Activated T-cell treated with anti-CD3 and anti-CD28 coated beads, Interleukin-2, amount 50 U/mL, for 24 hours (primary cell): ENCODE measurements at regions not wholly inside any gene's neighbourhood (a gene's known extent, or its start where the extent isn't known, plus 50 kb on each side); places are given as distances from the start of the nearest gene placed in this dataset.

Experiments
- DNase-seq: peaks from one replicate; pipeline ENCODE4 v3.0.0-alpha.2; 2020
- H3K27ac Mint-ChIP-seq: 2 replicates; pipeline ENCODE4 v1.8.0; 2020; ENCODE audit warnings: mild to moderate bottlenecking, mixed read lengths
- H3K27me3 Mint-ChIP-seq: 2 replicates; pipeline ENCODE4 v1.8.0; 2020; ENCODE audit warnings: mixed read lengths
- H3K36me3 Mint-ChIP-seq: 2 replicates; pipeline ENCODE4 v1.8.0; 2020; ENCODE audit warnings: low read depth, mixed read lengths
- H3K4me1 Mint-ChIP-seq: 2 replicates; pipeline ENCODE4 v1.8.0; 2020; ENCODE audit warnings: low read depth, mixed read lengths
- H3K4me3 Mint-ChIP-seq: 2 replicates; pipeline ENCODE4 v1.8.0; 2020; ENCODE audit warnings: mild to moderate bottlenecking, moderate library complexity, mixed read lengths
- H3K9me3 Mint-ChIP-seq: 2 replicates; pipeline ENCODE4 v1.8.0; 2020; ENCODE audit warnings: mixed read lengths

DNA sequence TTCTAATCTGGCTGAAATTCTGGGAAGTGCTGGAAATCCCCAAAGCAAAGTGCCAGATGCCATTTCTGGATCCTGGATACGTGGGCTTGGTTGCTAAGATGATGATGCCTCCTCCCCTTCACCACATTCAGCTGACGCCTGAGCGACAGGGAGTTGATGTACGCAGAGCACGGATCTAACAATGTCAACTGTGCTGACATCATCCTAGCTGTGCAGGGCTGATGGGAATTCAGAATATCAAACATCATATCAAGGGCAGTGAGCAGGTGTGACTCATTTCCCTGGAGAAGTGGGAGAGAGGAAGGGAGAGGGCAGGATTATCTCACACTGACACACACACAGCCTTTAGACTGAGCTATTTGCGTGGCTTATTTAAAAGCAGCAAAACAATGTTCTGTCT is 92.6 kb upstream of the ZBTB20 start:
- H3K4me3 Mint-ChIP-seq = no peak overlapping the region
- no peak for DNase-seq
- H3K27ac Mint-ChIP-seq = no peak overlapping the region
- H3K4me1 Mint-ChIP-seq = no peaks in the 10 kb centered on the region
- H3K27me3 Mint-ChIP-seq = no peaks in the 10 kb centered on the region
- no peaks in the 10 kb centered on the region for H3K36me3 Mint-ChIP-seq
- peaks cover 2% of the 10 kb centered on the region for H3K9me3 Mint-ChIP-seq

DNA sequence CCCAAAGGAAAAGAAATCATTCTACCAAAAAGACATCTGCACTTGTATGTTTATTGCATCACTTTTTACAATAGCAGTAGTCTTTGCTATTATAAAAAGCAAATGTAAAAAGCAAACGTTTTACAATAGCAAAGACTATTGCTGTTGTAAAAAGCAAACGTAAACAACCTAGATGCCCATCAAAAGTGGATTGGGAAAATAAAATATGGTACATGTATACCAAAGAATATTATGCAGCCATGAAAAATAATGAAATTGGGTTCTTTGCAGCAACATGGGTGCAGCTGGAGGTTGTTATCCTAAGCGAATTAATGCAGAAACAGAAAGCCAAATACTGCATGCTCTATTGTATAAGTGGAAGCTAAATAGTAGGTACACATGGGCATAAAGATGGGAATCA is 97.3 kb upstream of the ZBTB20 start:
- peaks cover 2% of the 10 kb centered on the region for H3K9me3 Mint-ChIP-seq
- no peak for DNase-seq
- H3K4me3 Mint-ChIP-seq = no peak overlapping the region
- no peaks in the 10 kb centered on the region for H3K4me1 Mint-ChIP-seq
- H3K27me3 Mint-ChIP-seq = no peaks in the 10 kb centered on the region
- no peaks in the 10 kb centered on the region for H3K36me3 Mint-ChIP-seq
- H3K27ac Mint-ChIP-seq = no peak overlapping the region

DNA sequence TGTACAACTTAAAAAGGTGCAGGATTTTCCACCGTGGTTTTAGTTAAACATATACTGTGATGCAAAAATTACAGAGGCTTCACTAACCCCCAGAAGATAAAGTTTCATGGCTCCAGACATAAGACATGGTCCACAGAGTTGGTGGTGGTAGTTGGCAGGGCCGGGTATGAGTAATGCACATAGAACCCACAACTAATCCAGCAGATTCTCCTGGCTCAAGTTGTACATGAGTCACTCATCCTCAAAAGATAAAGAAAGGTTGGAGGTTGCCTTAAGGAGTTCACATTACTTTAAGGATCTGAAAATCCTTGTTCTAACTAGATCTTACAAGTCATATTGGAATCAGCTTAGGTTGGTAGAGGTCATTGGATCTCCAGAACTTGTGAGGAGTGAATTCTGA is 98.3 kb upstream of the ZBTB20 start:
- DNase-seq = no peak
- Mint-ChIP-seq H3K9me3 (peaks cover 2% of the 10 kb centered on the region), H3K36me3 (no peaks in the 10 kb centered on the region), H3K4me3 (no peak overlapping the region), H3K27ac (no peak overlapping the region), H3K4me1 (no peaks in the 10 kb centered on the region), H3K27me3 (no peaks in the 10 kb centered on the region)

DNA sequence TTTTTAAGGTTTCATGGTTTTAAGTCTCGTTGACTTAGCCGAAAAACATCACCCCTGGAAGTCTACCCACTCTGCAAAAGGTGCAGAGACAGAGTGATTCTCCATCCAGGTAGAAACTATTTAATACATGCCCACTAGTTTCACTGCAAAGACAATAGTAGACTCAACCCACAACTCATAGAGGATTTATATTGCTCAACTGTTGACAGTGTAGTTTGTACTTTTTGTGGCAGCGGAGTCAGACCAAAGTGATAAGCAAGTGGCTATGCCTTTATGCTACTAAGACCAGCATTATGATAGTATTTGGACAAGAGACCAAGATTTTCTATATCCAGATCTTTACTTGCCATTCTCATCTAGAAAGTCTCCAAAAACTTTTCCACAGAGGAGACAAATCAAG is 98.8 kb upstream of the ZBTB20 start:
- no peak overlapping the region for H3K4me3 Mint-ChIP-seq
- no peaks in the 10 kb centered on the region for H3K36me3 Mint-ChIP-seq
- H3K27me3 Mint-ChIP-seq = no peaks in the 10 kb centered on the region
- DNase-seq = no peak
- H3K4me1 Mint-ChIP-seq = no peaks in the 10 kb centered on the region
- no peak overlapping the region for H3K27ac Mint-ChIP-seq
- H3K9me3 Mint-ChIP-seq = peaks cover 2% of the 10 kb centered on the region

DNA sequence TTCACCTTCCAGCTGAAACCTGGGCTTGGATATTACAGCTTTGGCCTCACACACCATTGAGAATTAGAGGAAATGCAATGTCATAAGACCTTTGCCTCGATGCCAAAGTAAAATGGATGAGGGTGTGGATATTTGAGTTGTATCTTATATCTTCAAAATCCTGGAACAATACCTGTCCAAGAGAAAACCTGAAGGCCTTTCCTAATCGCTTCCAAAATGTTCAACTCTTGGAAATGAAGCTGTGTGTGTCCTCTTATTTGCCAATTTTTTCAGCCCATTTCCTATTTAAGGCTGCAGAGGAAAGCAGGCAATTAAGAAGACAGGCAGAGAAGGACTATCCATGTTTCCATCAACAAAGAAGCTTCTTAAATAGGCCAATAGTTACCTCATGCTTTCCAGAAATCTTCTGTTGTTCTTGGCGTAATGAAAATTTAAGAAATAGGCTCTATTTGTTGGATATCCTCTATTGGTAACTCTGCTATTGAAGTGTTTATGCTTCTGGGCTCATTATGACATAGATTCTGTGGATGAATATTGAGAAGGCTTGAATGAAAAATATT is 99.5 kb upstream of the ZBTB20 start:
- Mint-ChIP-seq H3K27me3 (no peaks in the 10 kb centered on the region), H3K27ac (no peak overlapping the region), H3K4me1 (no peaks in the 10 kb centered on the region), H3K36me3 (no peaks in the 10 kb centered on the region), H3K4me3 (no peak overlapping the region), H3K9me3 (peaks cover 2% of the 10 kb centered on the region)
- DNase-seq = no peak

DNA sequence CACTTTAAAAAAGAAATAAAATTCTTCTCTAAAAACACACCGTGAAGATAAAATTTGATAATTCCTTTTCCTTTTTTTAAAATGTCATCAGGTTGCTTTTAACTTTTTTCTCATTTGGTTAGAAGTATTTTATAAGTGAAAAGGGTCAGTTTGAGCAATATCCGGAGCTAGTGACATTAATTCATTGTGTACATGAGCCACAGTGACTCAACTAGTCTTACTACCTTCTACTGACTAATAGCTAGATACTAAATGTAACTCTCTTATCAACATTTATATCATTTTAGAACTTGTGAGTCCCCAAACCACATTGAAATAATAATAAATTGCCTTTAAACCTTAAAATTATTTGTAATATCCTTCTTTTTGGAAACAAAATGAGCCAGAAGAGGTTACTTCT is 101.2 kb upstream of the ZBTB20 start:
- no peaks in the 10 kb centered on the region for H3K36me3 Mint-ChIP-seq
- peaks cover 2% of the 10 kb centered on the region for H3K9me3 Mint-ChIP-seq
- H3K27ac Mint-ChIP-seq = no peak overlapping the region
- no peaks in the 10 kb centered on the region for H3K27me3 Mint-ChIP-seq
- DNase-seq = no peak
- H3K4me1 Mint-ChIP-seq = no peaks in the 10 kb centered on the region
- no peak overlapping the region for H3K4me3 Mint-ChIP-seq

DNA sequence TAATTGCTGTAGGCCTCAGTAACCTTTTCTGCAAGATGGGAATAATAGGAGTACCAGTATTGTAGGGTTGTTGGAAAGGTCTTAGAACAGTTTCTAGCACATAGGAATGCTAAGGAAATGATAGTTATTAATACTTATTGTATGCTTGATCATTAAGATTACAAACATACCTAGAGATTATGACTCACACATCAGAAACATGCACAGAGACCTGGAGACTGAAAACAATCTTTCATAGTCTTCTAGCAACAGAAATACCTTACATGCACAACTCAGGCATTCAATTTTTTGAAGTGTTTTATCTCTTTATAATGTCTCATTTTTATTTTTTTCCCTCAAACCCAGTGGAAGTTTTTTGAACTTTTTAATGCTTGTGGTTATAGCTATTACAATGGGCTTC is 104.4 kb upstream of the ZBTB20 start:
- Mint-ChIP-seq H3K27me3 (no peaks in the 10 kb centered on the region), H3K36me3 (no peaks in the 10 kb centered on the region), H3K9me3 (peaks cover 11% of the 10 kb centered on the region), H3K4me3 (no peak overlapping the region), H3K4me1 (no peaks in the 10 kb centered on the region), H3K27ac (no peak overlapping the region)
- DNase-seq = no peak

DNA sequence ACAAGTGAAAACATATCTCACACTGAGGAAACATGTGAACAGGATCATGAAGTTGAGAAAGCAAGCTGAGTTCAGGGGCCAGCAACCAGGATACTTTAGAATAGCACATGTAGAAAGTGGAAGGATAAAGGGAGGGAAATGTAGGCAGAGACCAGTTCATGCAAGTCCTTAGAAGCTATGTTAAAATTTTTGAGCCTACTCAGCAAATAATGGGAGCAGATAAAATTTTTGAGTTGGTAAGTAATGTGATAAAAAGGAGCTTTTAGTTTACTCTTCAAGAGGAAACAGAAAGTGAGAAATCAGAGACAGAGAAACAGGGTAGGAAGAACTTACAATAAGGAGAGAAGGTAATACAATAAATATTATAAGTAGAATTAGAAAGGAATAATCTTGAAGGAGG is 105.6 kb upstream of the ZBTB20 start:
- H3K36me3 Mint-ChIP-seq = no peaks in the 10 kb centered on the region
- DNase-seq = no peak
- no peak overlapping the region for H3K27ac Mint-ChIP-seq
- H3K4me3 Mint-ChIP-seq = no peak overlapping the region
- no peaks in the 10 kb centered on the region for H3K4me1 Mint-ChIP-seq
- no peaks in the 10 kb centered on the region for H3K27me3 Mint-ChIP-seq
- H3K9me3 Mint-ChIP-seq = peaks cover 11% of the 10 kb centered on the region

DNA sequence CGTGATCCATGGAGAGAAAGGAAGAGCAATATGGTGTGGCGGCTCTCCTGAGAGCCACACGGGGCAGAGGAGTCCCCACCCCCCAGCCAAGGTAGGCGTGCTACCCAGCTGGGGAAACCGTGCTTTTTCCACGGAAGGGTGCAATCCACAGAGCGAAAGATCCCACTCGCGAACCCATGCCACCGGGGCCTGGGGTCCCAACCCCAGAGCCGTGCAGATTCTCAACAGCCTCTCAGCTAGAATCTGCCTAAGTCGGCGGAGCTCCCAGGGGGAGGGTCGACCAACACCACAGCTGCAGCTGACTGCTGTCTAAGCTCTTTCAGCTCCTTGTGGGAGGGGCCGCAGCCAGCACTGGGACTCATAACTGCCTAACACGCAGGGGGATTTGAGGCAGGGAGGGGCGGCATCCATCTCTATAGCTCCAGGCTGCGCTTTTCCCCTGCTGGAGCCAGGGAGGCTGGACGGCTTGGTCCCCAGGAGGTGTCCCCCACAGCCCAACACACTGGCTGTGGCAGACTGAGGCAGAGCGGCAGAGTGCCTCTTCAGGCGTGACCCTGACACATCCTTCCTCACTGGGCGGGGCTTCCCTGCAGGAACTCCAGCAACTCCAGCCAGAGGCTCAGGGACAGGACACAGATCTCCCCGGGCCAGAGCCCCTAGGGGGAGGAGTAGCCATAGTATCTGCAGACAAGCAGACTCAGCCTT is 107.6 kb upstream of the ZBTB20 start:
- H3K27ac Mint-ChIP-seq = no peak overlapping the region
- no peak for DNase-seq
- no peak overlapping the region for H3K4me3 Mint-ChIP-seq
- peaks cover 11% of the 10 kb centered on the region for H3K9me3 Mint-ChIP-seq
- no peaks in the 10 kb centered on the region for H3K27me3 Mint-ChIP-seq
- H3K4me1 Mint-ChIP-seq = no peaks in the 10 kb centered on the region
- H3K36me3 Mint-ChIP-seq = no peaks in the 10 kb centered on the region

DNA sequence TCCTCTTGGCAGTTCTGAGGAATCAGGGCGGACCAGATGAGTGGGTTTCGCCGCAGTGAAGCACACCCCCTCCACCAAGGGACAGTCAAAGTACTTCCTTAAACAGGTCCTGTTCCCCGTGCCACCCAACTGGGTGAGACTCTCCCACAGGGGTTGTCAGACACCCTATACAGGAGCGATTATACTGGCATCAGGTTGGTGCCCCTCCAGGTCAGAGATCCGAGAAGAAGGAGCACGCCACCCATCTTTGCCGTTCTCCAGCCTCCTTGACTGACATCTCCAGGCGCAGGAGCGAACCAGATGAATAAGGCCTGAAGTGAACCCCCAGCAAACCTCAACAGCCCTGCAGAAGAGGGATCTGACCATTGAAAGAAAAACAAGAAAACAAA is 108.1 kb upstream of the ZBTB20 start:
- peaks cover 11% of the 10 kb centered on the region for H3K9me3 Mint-ChIP-seq
- no peaks in the 10 kb centered on the region for H3K4me1 Mint-ChIP-seq

DNA sequence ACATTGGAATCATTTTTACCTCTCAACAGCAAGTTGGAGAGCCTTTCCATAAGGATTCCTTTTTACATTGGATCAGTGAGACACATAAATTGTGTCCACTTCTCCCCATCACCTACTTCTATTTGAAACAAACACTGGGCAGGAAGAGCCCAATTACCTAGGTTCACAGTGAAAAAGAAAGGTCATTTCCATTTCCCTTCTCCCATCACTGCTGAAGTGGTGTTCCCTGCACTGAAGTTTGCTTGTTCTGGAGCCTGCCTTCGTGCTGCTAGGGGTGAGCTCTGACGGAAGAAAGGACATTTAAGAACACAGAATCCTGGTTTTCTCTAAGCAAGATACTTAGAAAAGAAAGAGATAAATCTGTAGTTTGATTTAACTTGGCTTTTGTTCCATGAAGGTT is 123.8 kb upstream of the ZBTB20 start:
- Mint-ChIP-seq H3K9me3 (no peaks in the 10 kb centered on the region), H3K4me3 (no peak overlapping the region), H3K36me3 (no peaks in the 10 kb centered on the region), H3K27ac (no peak overlapping the region), H3K27me3 (no peaks in the 10 kb centered on the region), H3K4me1 (no peaks in the 10 kb centered on the region)
- DNase-seq = no peak

More for the DNA sequence above, 108.1 kb upstream of the ZBTB20 start:
- Mint-ChIP-seq H3K36me3 (no peaks in the 10 kb centered on the region), H3K27me3 (no peaks in the 10 kb centered on the region), H3K4me3 (no peak overlapping the region), H3K27ac (no peak overlapping the region)
- DNase-seq = no peak

DNA sequence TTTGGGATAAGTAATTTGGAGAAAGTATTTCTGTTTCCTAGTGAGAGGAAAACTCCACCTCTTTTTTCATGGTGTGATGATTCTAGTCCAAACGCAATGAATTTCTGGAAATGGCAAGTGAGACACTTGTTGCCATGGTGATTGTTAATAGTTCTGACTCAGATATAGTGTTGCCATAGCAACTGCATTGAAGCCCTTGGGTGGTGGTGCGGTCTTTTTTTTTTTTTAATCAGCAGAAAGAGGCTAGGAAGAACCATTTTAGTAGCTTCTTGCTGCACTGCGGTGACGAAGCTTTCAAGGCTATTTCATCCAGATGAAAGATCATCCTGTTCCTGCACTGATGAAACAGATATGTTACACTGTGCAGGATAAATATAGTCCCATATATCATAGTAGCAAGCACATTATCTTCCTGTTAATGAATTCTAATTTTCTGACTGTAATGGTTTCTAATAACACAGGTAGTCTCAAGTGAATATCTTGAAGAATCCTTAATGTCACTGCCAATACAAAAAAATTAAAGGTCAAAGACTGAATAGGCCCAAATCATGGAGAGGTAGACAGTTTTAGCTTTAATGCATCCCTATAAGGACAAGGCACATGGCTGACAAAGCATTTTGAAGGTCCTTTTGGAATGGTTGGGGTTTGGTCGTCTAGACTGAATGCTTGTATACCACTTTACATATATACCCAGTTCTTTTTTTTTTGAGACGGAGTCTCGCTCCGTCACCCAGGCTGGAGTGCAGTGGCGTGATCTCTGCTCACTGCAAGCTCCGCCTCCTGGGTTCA is 125.1 kb upstream of the ZBTB20 start:
- Mint-ChIP-seq H3K27me3 (no peaks in the 10 kb centered on the region), H3K27ac (no peak overlapping the region), H3K36me3 (no peaks in the 10 kb centered on the region), H3K9me3 (no peaks in the 10 kb centered on the region), H3K4me1 (no peaks in the 10 kb centered on the region), H3K4me3 (no peak overlapping the region)
- no peak for DNase-seq

DNA sequence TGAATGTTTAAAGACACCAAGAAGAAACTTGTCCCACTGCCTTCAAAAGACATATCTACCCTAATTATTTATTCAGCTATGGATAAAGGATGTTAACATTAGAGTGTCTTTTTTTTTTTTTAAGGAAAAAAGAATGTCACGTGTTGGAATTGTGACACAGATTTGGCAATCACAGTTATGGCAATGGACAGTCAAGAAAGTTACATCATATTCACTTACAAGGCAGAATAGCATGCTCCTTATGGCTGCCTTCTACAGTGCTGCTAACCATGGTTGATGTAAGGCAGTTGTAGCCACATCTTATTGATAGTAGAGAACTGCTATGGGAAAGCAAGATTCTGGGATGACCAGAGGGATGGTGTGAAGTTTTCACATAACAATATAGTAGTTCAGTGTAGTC is 128.8 kb upstream of the ZBTB20 start:
- no peak for DNase-seq
- H3K4me1 Mint-ChIP-seq = peaks cover 2% of the 10 kb centered on the region

DNA sequence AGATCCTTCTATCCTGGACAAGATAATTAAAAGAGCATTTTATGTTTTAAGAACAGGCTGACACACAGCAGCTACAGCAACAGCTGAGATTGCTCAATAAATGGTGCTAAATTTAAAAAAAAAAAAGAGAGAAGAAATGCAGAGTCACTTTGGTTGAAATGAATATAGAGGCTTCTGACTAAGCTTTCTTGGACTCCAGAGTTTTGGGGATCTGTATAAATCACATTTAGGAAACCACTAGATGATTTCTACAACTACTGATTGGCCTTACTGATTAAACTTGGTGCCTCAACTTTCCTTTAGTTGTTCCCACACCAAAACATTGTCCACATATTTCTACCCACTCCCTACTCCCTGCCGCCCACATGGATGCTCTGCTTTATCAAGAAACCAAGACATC is 132.9 kb upstream of the ZBTB20 start:
- H3K27ac Mint-ChIP-seq = no peak overlapping the region
- no peaks in the 10 kb centered on the region for H3K27me3 Mint-ChIP-seq
- no peak for DNase-seq
- peaks cover 3% of the 10 kb centered on the region for H3K4me1 Mint-ChIP-seq
- no peaks in the 10 kb centered on the region for H3K36me3 Mint-ChIP-seq
- H3K4me3 Mint-ChIP-seq = no peak overlapping the region
- H3K9me3 Mint-ChIP-seq = no peaks in the 10 kb centered on the region

More for the DNA sequence above, 128.8 kb upstream of the ZBTB20 start:
- no peak overlapping the region for H3K4me3 Mint-ChIP-seq
- no peak overlapping the region for H3K27ac Mint-ChIP-seq
- H3K9me3 Mint-ChIP-seq = no peaks in the 10 kb centered on the region
- no peaks in the 10 kb centered on the region for H3K27me3 Mint-ChIP-seq
- no peaks in the 10 kb centered on the region for H3K36me3 Mint-ChIP-seq

DNA sequence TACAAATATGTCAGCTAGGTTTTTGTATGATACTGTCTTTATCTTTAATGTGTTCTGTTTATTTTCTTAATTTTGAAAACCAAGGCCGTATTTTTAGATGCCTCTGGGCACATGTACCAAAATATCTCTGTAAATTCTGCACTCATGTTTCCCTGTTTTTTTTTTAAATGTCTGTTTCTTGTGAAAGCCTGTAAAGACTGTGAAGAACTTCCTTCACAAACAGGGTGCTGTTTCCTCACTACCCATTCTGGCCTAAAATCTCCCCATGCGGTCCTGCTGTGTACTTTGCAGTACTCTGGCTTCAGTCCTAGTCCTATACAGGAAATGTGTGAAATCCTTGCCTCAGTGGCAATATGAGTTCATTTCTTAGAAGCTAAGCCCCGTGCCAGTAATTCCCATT is 133.4 kb upstream of the ZBTB20 start:
- no peak overlapping the region for H3K4me3 Mint-ChIP-seq
- no peaks in the 10 kb centered on the region for H3K27me3 Mint-ChIP-seq
- no peak overlapping the region for H3K27ac Mint-ChIP-seq
- peaks cover 3% of the 10 kb centered on the region for H3K4me1 Mint-ChIP-seq
- no peaks in the 10 kb centered on the region for H3K36me3 Mint-ChIP-seq
- no peaks in the 10 kb centered on the region for H3K9me3 Mint-ChIP-seq
- no peak for DNase-seq
